MM.1S (cell line): ENCODE measurements at regions not wholly inside any gene's neighbourhood (a gene's known extent, or its start where the extent isn't known, plus 50 kb on each side); places are given as distances from the start of the nearest gene placed in this dataset.

Source experiments
- DNase-seq: peaks from one replicate; pipeline ENCODE4 v3.0.0-alpha.2; 2015
- H2AFZ ChIP-seq: fragments of 300-600 bp; sonication (generic); 2 replicates; pipeline ENCODE4 v1.6.0; 2016; ENCODE audit warnings: antibody characterized with exemption, low read length
- H3F3A ChIP-seq: fragments of 300-600 bp; sonication (generic); 2 replicates; pipeline ENCODE4 v1.6.1; 2016; ENCODE audit warnings: mild to moderate bottlenecking, antibody characterized with exemption, low read length, moderate library complexity, mixed read lengths; ENCODE audit not compliant: insufficient read depth
- H3K27ac ChIP-seq: fragments of 300-600 bp; sonication (generic); 2 replicates; pipeline ENCODE4 v1.5.1; 2016; ENCODE audit warnings: mild to moderate bottlenecking, low read length
- H3K27me3 ChIP-seq: fragments of 300-600 bp; sonication (generic); replicated peaks from 2 replicates; pipeline ENCODE4 v1.6.0; 2016; ENCODE audit warnings: low read length; ENCODE audit not compliant: insufficient read depth
- H3K36me3 ChIP-seq: fragments of 300-600 bp; sonication (generic); replicated peaks from 2 replicates; pipeline ENCODE4 v1.6.1; 2016; ENCODE audit warnings: mild to moderate bottlenecking, low read length, mixed read lengths; ENCODE audit not compliant: insufficient read depth
- H3K4me1 ChIP-seq: fragments of 300-600 bp; sonication (generic); 2 replicates; pipeline ENCODE4 v1.6.1; 2016; ENCODE audit warnings: low read length, mixed read lengths
- H3K4me2 ChIP-seq: fragments of 300-600 bp; sonication (generic); 2 replicates; pipeline ENCODE4 v1.6.0; 2016; ENCODE audit warnings: low read depth, low read length
- H3K4me3 ChIP-seq: fragments of 300-600 bp; sonication (generic); 2 replicates; pipeline ENCODE4 v1.5.1; 2016; ENCODE audit warnings: low read length, mixed read lengths
- H3K79me2 ChIP-seq: fragments of 300-600 bp; sonication (generic); 2 replicates; pipeline ENCODE4 v1.6.1; 2016; ENCODE audit warnings: mixed run types, low read length, mixed read lengths
- H3K9ac ChIP-seq: fragments of 300-600 bp; sonication (generic); 2 replicates; pipeline ENCODE4 v1.6.1; 2016; ENCODE audit warnings: low read length, mixed read lengths
- H3K9me2 ChIP-seq: fragments of 300-600 bp; sonication (generic); replicated peaks from 2 replicates; pipeline ENCODE4 v1.6.1; 2016; ENCODE audit warnings: mild to moderate bottlenecking, low read length, mixed read lengths; ENCODE audit not compliant: insufficient read depth
- H3K9me3 ChIP-seq: fragments of 300-600 bp; sonication (generic); replicated peaks from 2 replicates; pipeline ENCODE4 v1.6.1; 2016; ENCODE audit warnings: mild to moderate bottlenecking, low read length, mixed read lengths; ENCODE audit not compliant: insufficient read depth
- H4K20me1 ChIP-seq: fragments of 300-600 bp; sonication (generic); 2 replicates; pipeline ENCODE4 v1.6.1; 2016; ENCODE audit warnings: mild to moderate bottlenecking, low read length, moderate library complexity, mixed read lengths; ENCODE audit not compliant: insufficient read depth
- EZH2 ChIP-seq: fragments of 300-600 bp; sonication (generic); optimal IDR thresholded peaks from 2 replicates; pipeline ENCODE3; 2017; ENCODE audit warnings: low read depth, mild to moderate bottlenecking, antibody characterized with exemption, low read length, mixed read lengths
- EZH2phosphoT487 ChIP-seq: fragments of 300-600 bp; sonication (generic); IDR thresholded peaks from 2 replicates; pipeline ENCODE4 v1.6.1; 2018; ENCODE audit warnings: antibody characterized with exemption, low read length
- TF ChIP-seq, protein P1 (sequence below): fragments of 300-600 bp; sonication (generic); IDR thresholded peaks from 2 replicates; pipeline ENCODE4 v1.5.1; 2016; ENCODE audit warnings: antibody characterized with exemption, low read length, mixed read lengths

DNA sequence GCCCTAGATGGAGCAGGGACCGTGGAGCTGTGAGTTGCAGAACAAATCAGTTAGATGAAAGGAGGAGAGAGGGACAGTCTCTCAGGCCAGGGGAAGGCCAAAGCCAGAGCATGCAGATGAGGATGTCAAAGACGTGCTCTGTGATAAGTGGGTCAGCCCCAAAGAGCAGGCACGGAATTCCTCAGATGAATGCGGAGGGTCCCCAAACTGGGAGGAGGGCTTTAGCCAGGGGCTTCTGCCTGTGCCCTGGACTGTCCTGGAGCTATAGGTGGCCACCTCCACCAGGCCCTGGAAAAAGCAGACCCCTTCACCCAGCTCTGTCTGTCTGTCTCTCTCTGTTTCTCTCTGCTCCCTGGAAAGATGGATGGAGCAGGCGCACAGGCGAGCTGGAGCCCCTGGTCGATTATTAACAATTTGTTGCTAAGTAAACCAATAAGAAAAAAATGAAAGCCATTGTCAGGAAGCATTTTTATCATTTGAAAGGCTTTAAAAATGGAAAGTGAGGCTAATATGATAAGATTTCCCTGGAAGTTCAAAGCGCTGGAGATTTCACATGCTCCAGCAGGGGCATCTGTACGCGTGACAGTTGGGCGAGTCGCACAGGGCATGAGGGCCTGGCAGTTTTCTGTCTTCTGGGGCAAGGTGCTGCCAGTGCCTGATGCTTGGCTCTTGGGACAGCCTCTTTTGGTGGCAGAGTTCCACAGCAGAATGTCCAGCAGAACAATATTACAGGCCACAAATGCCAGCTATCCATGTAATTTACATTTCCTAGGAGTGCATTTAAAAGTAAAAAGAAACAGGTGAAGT, 241.0 kb downstream of the GLI2 start:
- Histone ChIP-seq H3K9me3 (no peaks in the 10 kb centered on the region), H3F3A (no peaks in the 10 kb centered on the region), H4K20me1 (no peaks in the 10 kb centered on the region), H3K27me3 (0 out of 2 replicates have a peak, but pooled peaks cover 6% of the 10 kb centered on the region), H3K36me3 (no peaks in the 10 kb centered on the region), H3K4me3 (no peak overlapping the region), H2AFZ (no peak overlapping the region), H3K4me1 (no peaks in the 10 kb centered on the region), H3K27ac (no peak overlapping the region), H3K4me2 (no peak overlapping the region), H3K9me2 (no peaks in the 10 kb centered on the region), H3K79me2 (no peaks in the 10 kb centered on the region), H3K9ac (no peak overlapping the region)
- no peak for DNase-seq
- no peak for TF ChIP-seq EZH2phosphoT487
- TF ChIP-seq EZH2, result no peak
- TF ChIP-seq, protein P1, sequence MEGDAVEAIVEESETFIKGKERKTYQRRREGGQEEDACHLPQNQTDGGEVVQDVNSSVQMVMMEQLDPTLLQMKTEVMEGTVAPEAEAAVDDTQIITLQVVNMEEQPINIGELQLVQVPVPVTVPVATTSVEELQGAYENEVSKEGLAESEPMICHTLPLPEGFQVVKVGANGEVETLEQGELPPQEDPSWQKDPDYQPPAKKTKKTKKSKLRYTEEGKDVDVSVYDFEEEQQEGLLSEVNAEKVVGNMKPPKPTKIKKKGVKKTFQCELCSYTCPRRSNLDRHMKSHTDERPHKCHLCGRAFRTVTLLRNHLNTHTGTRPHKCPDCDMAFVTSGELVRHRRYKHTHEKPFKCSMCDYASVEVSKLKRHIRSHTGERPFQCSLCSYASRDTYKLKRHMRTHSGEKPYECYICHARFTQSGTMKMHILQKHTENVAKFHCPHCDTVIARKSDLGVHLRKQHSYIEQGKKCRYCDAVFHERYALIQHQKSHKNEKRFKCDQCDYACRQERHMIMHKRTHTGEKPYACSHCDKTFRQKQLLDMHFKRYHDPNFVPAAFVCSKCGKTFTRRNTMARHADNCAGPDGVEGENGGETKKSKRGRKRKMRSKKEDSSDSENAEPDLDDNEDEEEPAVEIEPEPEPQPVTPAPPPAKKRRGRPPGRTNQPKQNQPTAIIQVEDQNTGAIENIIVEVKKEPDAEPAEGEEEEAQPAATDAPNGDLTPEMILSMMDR, result no peak

DNA sequence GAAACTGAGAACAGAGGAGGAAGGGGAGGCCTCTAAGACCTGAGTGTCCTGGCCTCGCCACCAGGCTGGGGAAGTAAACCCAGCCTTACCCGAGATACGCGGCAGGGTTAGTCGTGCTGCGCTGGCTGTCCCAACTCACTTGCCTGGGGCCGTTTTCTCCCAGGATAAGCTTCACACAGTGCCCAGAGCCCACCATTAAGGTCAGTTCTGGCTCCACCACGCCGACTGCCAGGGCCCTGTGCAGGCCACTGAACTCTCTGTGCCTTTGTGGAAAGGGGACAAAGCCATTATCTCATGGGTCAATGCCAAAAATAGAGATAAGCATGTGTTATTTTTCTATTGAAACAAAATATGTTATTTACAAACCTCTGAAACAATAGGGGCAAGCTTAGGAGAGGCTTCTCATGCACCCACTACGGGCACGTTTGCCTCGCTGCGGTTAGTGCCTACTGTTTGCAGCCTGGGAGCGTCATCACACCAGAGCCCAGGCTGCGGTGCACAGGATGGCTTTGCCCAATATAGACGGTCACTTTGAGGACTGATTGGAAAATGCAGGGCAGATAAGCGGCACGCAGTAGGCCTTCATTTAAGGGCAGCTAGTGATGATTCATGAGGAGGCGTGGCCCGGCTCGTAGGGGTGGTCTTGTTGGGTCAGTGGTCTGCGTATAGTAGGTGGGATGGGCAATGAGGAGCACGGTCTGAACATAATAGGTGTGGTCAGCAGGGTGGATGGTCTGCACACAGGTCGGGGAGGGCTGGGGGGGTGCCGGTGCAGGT, 242.1 kb downstream of the GLI2 start:
- H3K27ac ChIP-seq, result no peak overlapping the region
- no peaks in the 10 kb centered on the region for H3K9me3 ChIP-seq
- H3K79me2 ChIP-seq, result no peaks in the 10 kb centered on the region
- H3K4me2 ChIP-seq, result no peak overlapping the region
- H3K9ac ChIP-seq, result no peak overlapping the region
- no peak for DNase-seq
- H3K9me2 ChIP-seq, result no peaks in the 10 kb centered on the region
- no peaks in the 10 kb centered on the region for H3K36me3 ChIP-seq
- no peak overlapping the region for H2AFZ ChIP-seq
- H4K20me1 ChIP-seq, result no peaks in the 10 kb centered on the region
- H3F3A ChIP-seq, result no peaks in the 10 kb centered on the region
- TF ChIP-seq, protein P1, result no peak
- no peak for TF ChIP-seq EZH2
- TF ChIP-seq EZH2phosphoT487, result no peak
- H3K27me3 ChIP-seq, result 0 out of 2 replicates have a peak, but pooled peaks cover 8% of the 10 kb centered on the region
- H3K4me3 ChIP-seq, result no peak overlapping the region
- no peaks in the 10 kb centered on the region for H3K4me1 ChIP-seq

- Histone ChIP-seq H3K27ac (no peak overlapping the region), H2AFZ (no peak overlapping the region), H3F3A (no peaks in the 10 kb centered on the region), H3K9ac (no peak overlapping the region), H3K9me3 (no peaks in the 10 kb centered on the region), H4K20me1 (no peaks in the 10 kb centered on the region), H3K4me1 (no peaks in the 10 kb centered on the region), H3K4me2 (no peak overlapping the region), H3K27me3 (0 out of 2 replicates have a peak, but pooled peaks cover 8% of the 10 kb centered on the region), H3K79me2 (no peaks in the 10 kb centered on the region), H3K4me3 (no peak overlapping the region), H3K36me3 (no peaks in the 10 kb centered on the region), H3K9me2 (no peaks in the 10 kb centered on the region)
- TF ChIP-seq, protein P1, result no peak
- TF ChIP-seq EZH2phosphoT487 (no peak), EZH2 (no peak)
- no peak for DNase-seq
Observed at GRCh38 chr2:120978359-120979050, 242.8 kb downstream of the GLI2 start.
